ENCODE measurements at regions not wholly inside any gene's neighbourhood (a gene's known extent, or its start where the extent isn't known, plus 50 kb on each side); places are given as distances from the start of the nearest gene placed in this dataset.

GRCh38 chr5:103428411-103428871 is 134.1 kb downstream of the NUDT12 start:
- Histone ChIP-seq H3K4me3 (peak overlapping the region; percentile 24), H3K4me1 (peaks cover 39% of the 10 kb centered on the region), H3K36me3 (no peaks in the 10 kb centered on the region), H3K27ac (peak overlapping the region; percentile 81), H3K27me3 (no peaks in the 10 kb centered on the region), H3K9me3 (replicated peaks) (no peaks in the 10 kb centered on the region)
- peak; percentile 88 to 92 for DNase-seq

- Histone ChIP-seq H3K4me1 (peaks cover 50% of the 10 kb centered on the region), H3K36me3 (no peaks in the 10 kb centered on the region), H3K4me3 (no peak overlapping the region), H3K27ac (no peak overlapping the region), H3K9me3 (replicated peaks) (no peaks in the 10 kb centered on the region), H3K27me3 (no peaks in the 10 kb centered on the region)
- no peak for DNase-seq
These were observed 135.3 kb downstream of the NUDT12 start for GRCh38 chr5:103427326-103427725.

- 0 out of 2 replicates have a peak, but pooled peaks cover 3% of the 10 kb centered on the region for H3K9me3 ChIP-seq (replicated peaks)
- H3K27ac ChIP-seq = peak overlapping the region; percentile 87
- no peak for DNase-seq
- no peak overlapping the region for H3K4me3 ChIP-seq
- no peaks in the 10 kb centered on the region for H3K36me3 ChIP-seq
- H3K4me1 ChIP-seq = peaks cover 57% of the 10 kb centered on the region
- H3K27me3 ChIP-seq = no peaks in the 10 kb centered on the region
These were observed 136.7 kb downstream of the NUDT12 start for GRCh38 chr5:103425686-103426454.

- DNase-seq = peak; percentile 49 to 68
- Histone ChIP-seq H3K4me3 (no peak overlapping the region), H3K9me3 (replicated peaks) (0 out of 2 replicates have a peak, but pooled peaks cover 3% of the 10 kb centered on the region), H3K27me3 (no peaks in the 10 kb centered on the region), H3K27ac (peak overlapping the region; percentile 87), H3K36me3 (no peaks in the 10 kb centered on the region), H3K4me1 (peaks cover 57% of the 10 kb centered on the region)
These were observed 138.0 kb downstream of the NUDT12 start for GRCh38 chr5:103424453-103425205.

GRCh38 chr5:103424026-103424425 is 138.6 kb downstream of the NUDT12 start:
- Histone ChIP-seq H3K4me1 (peaks cover 54% of the 10 kb centered on the region), H3K4me3 (no peak overlapping the region), H3K27me3 (no peaks in the 10 kb centered on the region), H3K27ac (peak overlapping the region; percentile 87), H3K36me3 (no peaks in the 10 kb centered on the region), H3K9me3 (replicated peaks) (0 out of 2 replicates have a peak, but pooled peaks cover 3% of the 10 kb centered on the region)
- peak; percentile 39 to 82 for DNase-seq

- Histone ChIP-seq H3K27ac (peak overlapping the region; percentile 87), H3K4me1 (peaks cover 47% of the 10 kb centered on the region), H3K36me3 (no peaks in the 10 kb centered on the region), H3K4me3 (no peak overlapping the region), H3K27me3 (no peaks in the 10 kb centered on the region), H3K9me3 (replicated peaks) (0 out of 2 replicates have a peak, but pooled peaks cover 3% of the 10 kb centered on the region)
- DNase-seq = peak; percentile 40 to 73
These were observed 139.8 kb downstream of the NUDT12 start for GRCh38 chr5:103422756-103423155.

GRCh38 chr5:103414604-103415003 is 148.0 kb downstream of the NUDT12 start:
- no peak overlapping the region for H3K27ac ChIP-seq
- DNase-seq = peak in 1 of 2 experiments; percentile 29
- peaks cover 6% of the 10 kb centered on the region; the same call in 1 of the 2 replicates for H3K4me1 ChIP-seq
- no peak overlapping the region for H3K4me3 ChIP-seq
- H3K9me3 ChIP-seq (replicated peaks) = no peaks in the 10 kb centered on the region
- H3K36me3 ChIP-seq = no peaks in the 10 kb centered on the region
- no peaks in the 10 kb centered on the region for H3K27me3 ChIP-seq

DNA sequence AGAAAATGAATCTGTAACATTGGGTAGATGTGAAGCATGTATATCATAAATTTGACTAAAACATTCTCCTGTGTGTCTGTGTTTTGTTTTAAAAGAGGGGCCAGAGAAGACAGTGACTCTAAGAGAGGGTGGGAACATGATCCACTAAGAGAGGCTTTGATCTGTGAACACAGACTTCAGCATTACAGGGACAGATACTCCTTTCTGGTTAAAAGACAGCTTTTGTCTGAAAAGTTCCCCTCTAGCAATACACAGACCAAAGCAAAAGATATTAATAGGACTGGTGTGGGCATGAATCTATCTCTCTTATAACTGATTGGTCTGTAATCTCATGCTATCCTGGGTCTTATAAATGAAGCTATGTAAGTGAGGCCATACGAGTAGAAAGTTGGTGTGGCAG is 150.9 kb downstream of the NUDT12 start:
- no peaks in the 10 kb centered on the region; the same call in 1 of the 2 replicates for H3K27me3 ChIP-seq
- H3K36me3 ChIP-seq = no peaks in the 10 kb centered on the region
- DNase-seq = peak in 1 of 2 experiments; percentile 34
- no peak overlapping the region for H3K4me3 ChIP-seq
- peaks cover 6% of the 10 kb centered on the region; the same call in 1 of the 2 replicates for H3K4me1 ChIP-seq
- H3K27ac ChIP-seq = no peak overlapping the region
- H3K9me3 ChIP-seq (replicated peaks) = no peaks in the 10 kb centered on the region; the same call in 1 of the 2 replicates

- Histone ChIP-seq H3K36me3 (no peaks in the 10 kb centered on the region), H3K27me3 (no peaks in the 10 kb centered on the region; the same call in 1 of the 2 replicates), H3K4me1 (peaks cover 6% of the 10 kb centered on the region; the same call in 1 of the 2 replicates), H3K27ac (no peak overlapping the region), H3K4me3 (no peak overlapping the region), H3K9me3 (replicated peaks) (no peaks in the 10 kb centered on the region; the same call in 1 of the 2 replicates)
- DNase-seq = no peak
These were observed 151.6 kb downstream of the MACIR start for GRCh38 chr5:103410172-103410571.

GRCh38 chr5:103409013-103409670 is 150.6 kb downstream of the MACIR start:
- Histone ChIP-seq H3K9me3 (replicated peaks) (no peaks in the 10 kb centered on the region; the same call in 1 of the 2 replicates), H3K4me1 (peaks cover 6% of the 10 kb centered on the region; the same call in 1 of the 2 replicates), H3K27me3 (no peaks in the 10 kb centered on the region; the same call in 1 of the 2 replicates), H3K27ac (no peak overlapping the region), H3K36me3 (no peaks in the 10 kb centered on the region), H3K4me3 (no peak overlapping the region)
- no peak for DNase-seq

GRCh38 chr5:103408408-103408807 is 149.8 kb downstream of the MACIR start:
- Histone ChIP-seq H3K27me3 (no peaks in the 10 kb centered on the region; the same call in 1 of the 2 replicates), H3K9me3 (replicated peaks) (no peaks in the 10 kb centered on the region; the same call in 1 of the 2 replicates), H3K4me1 (peaks cover 6% of the 10 kb centered on the region; the same call in 1 of the 2 replicates), H3K27ac (no peak overlapping the region), H3K4me3 (no peak overlapping the region), H3K36me3 (no peaks in the 10 kb centered on the region)
- DNase-seq = no peak

DNA sequence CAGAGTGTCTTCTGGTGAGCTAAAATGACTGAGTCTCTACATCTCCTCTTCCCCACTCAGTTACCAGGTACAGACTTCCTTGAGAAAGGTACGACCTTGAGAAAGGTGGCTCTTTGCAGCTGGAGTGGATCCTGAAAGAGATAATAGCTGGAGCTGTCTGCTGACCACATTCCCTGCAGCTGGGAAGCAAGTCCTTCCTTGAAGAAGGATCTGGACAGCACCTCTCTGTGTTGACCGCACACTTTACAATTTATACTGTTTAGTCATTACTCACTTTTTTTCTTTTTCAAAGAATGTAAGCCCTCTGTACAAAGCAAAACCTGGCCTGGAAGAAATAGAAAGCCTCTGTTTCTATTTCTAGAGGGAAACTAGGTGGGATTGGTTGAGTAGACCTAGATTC is 148.8 kb downstream of the MACIR start:
- H3K27me3 ChIP-seq = no peaks in the 10 kb centered on the region; the same call in 1 of the 2 replicates
- no peaks in the 10 kb centered on the region; the same call in 1 of the 2 replicates for H3K9me3 ChIP-seq (replicated peaks)
- H3K27ac ChIP-seq = no peak overlapping the region
- peaks cover 6% of the 10 kb centered on the region; the same call in 1 of the 2 replicates for H3K4me1 ChIP-seq
- H3K4me3 ChIP-seq = no peak overlapping the region
- H3K36me3 ChIP-seq = no peaks in the 10 kb centered on the region
- no peak for DNase-seq

DNA sequence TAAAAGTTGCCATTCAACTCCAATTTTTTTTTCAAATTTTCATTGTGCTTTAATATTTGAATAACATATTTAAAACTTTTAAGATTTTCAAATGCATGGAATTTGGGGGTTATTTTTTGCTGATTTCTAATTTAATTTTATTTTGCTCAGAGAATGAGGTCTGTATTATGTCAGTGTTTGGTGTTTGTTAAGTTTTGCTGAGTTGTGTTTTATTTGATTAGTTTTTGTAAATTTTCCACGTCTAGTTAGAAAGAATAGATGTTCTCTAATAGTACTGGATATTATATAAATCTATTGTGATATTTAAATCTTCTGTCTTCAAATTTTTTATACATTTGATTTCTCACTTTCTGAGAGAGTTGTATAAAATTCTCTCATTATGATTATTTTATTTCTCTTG is 145.9 kb downstream of the MACIR start:
- Histone ChIP-seq H3K27me3 (no peaks in the 10 kb centered on the region; the same call in 1 of the 2 replicates), H3K4me1 (no peaks in the 10 kb centered on the region), H3K36me3 (no peaks in the 10 kb centered on the region), H3K27ac (no peak overlapping the region), H3K4me3 (no peak overlapping the region), H3K9me3 (replicated peaks) (no peaks in the 10 kb centered on the region; the same call in 1 of the 2 replicates)
- DNase-seq = no peak

GRCh38 chr5:103402851-103403250 is 144.3 kb downstream of the MACIR start:
- H3K27ac ChIP-seq = no peak overlapping the region
- no peaks in the 10 kb centered on the region for H3K36me3 ChIP-seq
- no peak overlapping the region for H3K4me3 ChIP-seq
- DNase-seq = peak in 1 of 2 experiments; percentile 16
- H3K4me1 ChIP-seq = no peaks in the 10 kb centered on the region
- H3K27me3 ChIP-seq = no peaks in the 10 kb centered on the region
- no peaks in the 10 kb centered on the region for H3K9me3 ChIP-seq (replicated peaks)
